SW480 (cell line): ENCODE measurements at regions not wholly inside any gene's neighbourhood (a gene's known extent, or its start where the extent isn't known, plus 50 kb on each side); places are given as distances from the start of the nearest gene placed in this dataset.

Experiments
- DNase-seq: peaks from one replicate; pipeline ENCODE4 v3.0.0-alpha.2; 2016; ENCODE audit warnings: low spot score

DNA sequence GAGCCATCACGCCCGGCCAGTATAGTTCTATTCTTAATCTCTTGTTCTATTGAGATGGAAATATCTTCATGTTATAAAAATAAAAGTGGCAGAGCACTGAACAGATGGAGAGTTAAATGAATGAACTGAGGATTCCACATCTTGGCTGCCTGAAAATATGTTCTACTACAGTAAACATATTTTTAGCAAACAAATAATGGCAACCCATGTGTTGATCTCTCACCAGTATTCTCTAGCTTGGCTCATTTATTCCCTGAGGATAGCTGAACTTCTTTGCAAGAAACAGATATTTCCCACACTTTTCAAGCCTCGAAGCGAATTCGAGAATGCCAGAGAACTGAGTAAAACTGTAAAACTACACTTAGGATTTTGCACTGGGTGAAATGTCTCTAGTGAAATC lies 58.9 kb downstream of the DIRAS3 start:
- DNase-seq = no peak

DNA sequence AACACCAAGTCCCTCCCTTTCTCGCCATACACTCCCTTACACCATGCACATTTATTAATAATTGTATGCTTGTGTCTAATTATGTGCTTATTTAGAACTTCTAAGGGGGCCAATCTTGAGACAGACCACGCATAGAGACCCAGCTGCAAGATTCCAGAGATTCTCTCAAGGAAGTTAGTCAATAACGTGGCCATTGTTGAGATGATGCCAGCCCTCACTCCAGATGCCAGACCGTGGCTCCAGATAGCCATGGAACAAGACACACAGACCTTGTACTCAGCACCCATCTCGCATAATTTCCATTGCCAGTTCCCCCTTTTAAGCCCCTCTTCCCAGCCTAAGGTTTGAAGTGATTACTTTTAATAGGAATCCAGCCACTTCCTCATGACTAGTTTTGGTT lies 62.4 kb downstream of the DIRAS3 start:
- no peak for DNase-seq

DNA sequence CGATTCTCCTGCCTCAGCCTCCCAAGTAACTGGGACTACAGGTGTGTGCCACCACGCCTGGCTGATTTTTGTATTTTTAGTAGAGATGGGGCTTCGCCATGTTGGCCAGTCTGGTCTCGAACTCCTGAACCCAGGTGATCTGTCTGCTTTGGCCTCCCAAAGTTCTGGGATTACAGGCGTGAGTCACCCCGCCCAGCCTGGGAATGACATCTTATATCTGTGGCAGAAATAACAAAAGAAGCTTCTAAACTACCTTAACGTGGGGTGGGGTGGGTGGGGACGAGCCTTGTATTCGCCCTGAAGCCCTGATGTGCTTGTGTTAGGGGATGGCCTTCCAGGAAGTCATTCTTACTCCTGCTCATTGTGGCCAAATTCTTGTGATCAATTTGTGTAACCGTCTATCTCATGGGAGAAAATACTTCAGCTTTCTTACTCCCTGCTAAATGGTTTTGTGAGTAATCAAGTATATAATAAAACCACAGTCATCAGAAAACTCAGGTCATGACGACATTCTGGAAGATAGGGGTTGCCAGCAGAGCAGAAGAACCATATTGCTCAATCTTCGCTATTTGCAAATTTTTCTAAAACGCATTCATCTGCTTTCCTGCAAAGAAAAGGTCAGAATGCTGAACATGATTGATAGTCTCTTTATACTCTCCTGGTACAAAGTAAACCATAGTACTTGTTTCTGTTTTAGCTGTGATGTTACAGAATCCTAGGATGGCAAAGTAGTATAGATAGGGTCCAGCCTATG lies 63.2 kb downstream of the DIRAS3 start:
- DNase-seq = no peak

DNA sequence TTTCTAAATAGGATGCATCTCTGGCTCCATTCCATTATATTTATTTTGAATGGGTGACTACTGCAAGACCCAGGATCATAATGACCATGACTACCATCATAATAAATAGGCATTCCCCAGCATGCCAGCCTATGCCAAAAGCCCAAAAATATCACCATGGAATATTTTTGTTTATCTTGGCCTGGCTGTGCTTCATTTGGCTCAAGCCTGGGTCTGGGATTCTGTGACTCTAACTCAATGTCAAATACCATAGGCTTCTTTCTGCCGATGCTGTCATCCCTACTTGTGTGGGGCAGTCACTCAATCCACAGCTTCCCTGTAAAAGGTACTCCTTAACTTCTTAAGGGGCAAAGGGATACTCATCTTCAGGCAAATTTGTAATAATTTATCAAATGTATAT lies 66.6 kb downstream of the DIRAS3 start:
- DNase-seq = no peak

DNA sequence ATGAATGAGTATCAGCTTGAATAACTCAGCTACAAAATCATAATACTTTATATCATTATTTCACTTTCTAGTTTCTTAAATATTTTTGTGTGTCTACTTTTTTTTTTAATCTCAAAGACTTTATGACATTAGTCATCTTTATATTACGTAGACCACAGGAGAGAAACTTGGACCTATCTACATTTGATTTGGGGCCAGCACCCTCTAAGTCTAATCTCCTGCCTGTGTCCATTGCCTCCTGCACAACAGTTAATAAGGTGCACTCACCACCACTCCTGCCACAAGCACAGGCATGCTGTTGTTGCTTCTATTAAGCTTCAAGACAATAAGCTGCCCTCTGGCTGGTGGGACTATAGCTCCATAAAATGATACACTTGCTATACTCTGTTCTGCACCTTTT lies 70.4 kb downstream of the DIRAS3 start:
- DNase-seq = no peak

DNA sequence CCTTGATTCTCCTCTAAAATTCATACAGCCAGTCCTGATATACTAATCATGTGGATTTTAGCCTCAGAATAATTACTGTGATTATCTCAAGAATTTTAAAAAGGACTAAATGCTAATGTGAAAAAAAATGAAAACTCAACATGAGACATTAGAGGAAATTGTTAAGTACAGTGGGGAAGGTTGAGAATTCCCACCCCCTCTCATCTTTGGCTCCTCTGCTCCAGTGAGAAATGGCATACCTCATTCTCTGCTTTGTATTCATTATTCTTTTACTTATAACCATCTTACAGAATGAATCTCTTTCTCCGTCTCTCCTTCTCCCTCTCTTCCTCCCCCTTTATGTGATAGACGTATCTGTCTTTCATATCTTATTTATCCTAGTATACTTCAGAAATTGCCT lies 70.9 kb downstream of the DIRAS3 start:
- DNase-seq = peak; percentile 6

DNA sequence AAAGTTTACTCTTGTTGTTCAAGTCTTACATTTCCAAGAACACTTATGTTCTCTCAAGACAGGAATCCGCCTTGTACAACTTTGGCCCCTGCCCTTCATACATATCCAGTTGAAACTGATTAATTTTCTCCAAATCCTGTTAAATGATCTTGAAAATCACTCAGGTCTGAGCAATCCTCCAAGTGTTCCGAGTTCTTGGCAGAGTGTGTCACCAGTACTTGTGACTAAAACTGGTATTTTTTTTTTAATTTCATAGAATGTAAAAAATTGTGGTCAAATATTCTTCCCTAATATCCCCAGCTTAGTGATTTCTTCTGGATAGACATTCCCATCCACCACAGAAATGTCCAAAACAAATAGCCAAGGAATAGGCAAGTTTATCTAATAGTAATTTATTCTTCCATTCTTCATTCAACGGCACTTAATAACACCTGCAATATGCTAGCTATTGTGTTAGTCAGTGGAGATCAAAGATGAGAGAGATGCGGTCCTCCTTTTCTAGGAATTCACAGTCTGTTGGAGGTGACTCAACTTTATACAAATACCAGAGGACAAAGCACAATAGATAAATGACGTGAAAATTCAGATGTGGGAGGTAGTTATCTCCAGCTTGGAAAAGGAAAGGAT lies 71.4 kb downstream of the DIRAS3 start:
- peak; percentile 96 for DNase-seq

DNA sequence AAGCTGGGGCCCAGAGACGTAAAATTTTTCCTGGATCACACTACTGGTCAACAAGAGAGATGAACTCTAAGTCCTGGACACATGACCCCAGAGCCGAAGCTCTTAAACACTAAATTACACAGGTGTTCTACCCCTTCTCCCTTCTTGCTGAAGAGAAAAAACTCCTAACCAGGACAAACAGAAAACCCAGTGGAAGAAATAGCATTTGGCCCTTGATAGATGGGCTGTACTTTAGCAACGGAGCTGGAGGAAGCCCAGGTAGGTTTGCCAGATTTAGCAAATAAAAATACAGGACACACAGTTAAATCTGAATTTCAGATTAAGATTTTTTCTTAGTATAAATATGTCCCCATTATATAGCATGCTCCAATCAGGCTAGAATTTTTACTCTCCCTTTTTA lies 72.7 kb downstream of the DIRAS3 start:
- peak; percentile 13 for DNase-seq

DNA sequence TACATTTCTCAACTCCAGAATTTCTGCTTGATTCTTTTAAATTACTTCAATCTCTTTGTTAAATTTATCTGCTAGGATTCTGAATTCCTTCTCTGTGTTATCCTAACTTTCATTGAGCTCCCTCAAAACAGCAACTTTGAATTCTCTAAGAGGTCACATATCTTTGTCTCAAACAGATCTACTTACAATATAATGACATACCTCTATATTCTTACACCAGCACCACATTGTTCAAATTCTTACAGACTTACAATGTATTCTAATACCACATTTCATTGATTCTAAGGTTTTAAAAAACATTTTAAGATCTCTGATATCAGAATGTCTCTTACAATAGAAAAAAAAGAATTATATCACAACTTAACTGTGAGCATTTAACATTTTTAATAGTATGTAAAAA lies 77.4 kb downstream of the DIRAS3 start:
- DNase-seq = no peak

DNA sequence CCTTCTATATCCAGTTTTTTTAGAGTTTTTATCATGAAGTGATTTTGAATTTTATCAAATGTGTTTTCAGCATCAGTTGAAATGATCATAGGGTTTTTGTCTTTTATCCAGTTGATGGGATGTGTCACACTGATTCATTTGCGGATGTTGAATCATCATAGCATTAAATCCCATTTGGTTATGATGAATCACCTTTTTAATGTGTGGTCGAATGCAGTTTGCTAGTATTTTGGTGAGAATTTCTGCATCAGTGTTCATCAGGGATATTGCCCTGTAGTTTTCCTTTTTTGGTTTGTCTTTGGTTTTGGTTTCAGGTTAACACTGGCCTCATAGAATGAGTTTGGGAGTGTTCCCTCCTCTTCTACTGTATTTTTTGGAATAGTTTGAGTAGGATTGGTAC lies 80.3 kb downstream of the DIRAS3 start:
- peak; percentile 82 for DNase-seq

DNA sequence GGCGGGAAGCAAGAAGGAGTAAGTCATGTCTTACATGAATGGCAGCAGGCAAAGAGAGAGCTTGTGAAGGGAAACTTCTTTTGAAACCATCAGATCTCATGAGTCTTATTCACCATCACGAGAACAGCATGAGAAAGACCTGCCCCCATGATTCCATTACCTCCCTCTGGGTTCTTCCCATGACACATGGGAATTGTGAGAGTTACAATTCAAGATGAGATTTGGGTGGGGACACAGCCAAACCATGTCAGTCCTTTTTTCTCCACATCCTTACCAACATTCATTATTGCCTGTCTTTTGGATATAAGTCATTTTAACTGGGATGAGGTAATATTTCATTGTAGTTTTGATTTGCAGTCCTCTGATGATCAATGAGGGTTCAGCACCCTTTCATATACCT lies 81.0 kb downstream of the DIRAS3 start:
- DNase-seq = no peak

DNA sequence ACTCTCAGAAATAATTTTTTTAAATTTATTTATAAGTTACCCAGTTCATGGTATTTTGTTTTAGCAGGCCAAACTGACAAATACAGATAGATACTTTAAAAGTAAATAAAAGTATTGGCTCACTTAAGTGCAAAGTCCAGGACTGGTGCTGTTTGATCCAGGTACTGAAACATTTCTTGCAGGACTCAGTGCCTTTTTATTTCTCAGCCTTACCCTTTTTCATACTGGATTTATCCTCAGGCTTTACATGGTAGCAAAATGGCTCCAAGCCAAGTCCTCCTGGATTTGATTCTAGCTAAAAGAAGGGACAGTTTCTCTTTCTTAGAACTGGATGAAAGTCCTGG lies 83.8 kb downstream of the DIRAS3 start:
- DNase-seq = no peak

DNA sequence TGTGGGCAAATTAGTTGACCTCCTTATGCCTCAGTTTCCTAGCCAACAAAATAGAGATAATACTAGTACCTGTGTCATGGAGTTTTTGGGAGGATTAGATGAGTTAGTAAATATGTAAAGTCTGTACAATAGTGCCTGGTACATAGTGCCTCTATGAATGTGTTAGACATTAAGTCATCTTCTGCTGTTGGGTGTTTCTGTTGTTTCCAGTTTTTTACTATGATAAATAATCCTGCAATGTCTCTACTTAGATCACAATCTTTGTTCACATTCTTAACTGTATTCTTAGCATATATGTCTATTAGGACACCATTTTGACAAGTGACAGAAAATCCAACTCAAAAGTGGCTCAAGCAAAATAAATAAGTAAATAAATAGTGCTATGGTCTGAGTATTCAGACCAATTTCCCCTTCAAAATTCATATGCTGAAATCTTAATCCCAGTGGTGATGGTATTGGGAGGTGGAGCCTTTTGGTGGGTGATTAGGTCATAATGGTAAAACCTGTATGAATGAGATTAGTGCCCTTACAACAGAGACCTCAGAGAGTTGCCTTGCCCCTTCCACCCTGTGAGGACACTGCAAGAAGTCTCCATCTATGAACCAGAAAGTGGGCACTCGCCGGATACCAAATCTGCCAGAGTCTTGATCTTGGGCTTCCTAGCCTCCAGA lies 84.3 kb downstream of the DIRAS3 start:
- DNase-seq = no peak

DNA sequence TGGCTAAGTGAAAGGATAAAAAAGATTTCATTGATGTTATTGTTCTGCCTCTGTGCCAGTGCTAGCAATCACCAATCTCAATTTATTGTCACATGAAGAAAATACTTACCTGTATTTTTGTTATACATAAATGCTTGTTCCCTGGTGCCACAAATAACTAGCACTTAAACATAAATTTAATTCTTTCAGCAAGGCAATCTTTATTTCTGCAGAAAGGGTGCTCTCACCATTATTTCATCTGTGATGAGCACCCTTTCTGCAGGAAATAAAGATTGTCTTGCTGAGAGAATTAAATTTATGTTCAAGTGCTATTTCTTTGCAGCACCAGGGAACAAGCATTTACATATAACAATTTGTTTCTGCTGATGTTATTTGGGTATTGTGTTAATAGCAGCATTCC lies 87.2 kb downstream of the DIRAS3 start:
- DNase-seq = no peak

DNA sequence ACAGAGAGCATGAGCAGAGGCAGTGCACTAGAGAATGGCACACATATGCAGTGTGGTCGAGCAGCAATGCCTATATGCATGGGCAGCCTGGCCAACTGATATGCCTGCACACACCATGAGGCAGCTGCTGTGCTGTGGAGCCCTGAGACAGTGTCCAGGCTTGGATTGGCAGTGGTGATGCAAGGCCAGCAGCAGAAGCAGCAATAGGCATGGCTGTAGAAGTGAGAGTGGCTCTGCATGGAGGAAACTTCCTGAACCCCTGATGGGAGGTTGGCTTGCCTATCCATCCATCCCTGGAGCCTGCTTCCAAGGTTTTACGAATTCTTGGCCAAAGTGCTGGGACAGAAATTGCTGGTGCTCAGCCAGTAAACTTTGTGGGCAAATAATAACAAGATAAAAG lies 89.7 kb downstream of the DIRAS3 start:
- no peak for DNase-seq

DNA sequence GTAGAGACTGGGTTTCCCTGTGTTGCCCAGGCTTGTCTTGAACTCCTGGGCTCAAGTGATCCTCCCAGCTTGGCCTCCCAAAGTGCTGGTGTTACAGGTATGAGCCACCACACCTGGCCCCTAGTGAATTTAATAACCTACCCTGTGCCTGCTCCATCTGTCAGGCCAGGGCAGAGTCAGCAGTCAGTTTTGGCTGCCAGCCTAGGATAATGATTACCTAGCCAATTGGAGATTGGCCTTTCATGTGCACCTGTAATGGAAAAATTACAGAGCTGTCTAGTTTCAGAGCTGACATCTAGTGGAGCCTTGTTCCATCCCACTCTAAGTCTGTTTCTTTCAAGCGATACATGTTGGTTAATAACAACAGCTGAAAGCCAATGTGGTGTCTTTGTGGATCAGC lies 92.0 kb downstream of the DIRAS3 start:
- no peak for DNase-seq

DNA sequence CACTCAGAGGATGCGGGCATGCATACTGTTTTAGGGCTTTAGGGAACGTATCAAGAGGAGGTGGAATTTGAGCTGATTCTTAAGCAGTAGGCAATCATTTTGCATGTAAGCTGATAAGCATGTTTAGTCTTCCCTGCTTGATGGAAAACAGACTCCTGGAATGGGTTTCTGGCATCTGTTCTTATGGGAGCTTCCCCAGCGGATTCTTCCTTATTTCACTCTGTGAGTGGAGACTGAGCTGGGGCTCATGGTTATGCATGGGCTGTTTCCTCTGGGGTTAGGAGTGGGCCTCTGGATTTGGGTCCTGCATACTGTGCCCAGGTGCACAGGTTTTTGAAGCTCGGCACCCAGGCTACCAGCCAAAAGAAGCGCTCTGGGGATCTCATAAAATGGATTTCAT lies 93.4 kb downstream of the DIRAS3 start:
- no peak for DNase-seq

DNA sequence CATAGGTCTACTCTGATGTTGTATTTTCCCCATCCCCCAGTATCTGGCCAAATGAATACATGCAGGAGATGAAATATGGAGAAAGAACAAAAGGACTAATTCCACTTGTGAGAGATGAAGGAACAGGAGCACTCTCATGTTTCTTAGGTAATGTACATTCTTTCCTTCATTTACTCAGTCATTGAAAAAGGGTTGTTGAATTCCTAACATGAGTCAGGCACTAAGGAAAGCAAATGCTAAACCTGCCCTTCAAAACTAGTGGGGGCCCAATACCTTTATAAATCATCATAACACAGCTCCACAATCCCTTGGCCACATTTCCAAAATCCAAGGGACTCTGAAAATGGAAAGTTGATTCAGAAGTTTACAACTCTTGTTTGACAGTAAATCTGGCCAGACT lies 94.3 kb downstream of the DIRAS3 start:
- DNase-seq = no peak

DNA sequence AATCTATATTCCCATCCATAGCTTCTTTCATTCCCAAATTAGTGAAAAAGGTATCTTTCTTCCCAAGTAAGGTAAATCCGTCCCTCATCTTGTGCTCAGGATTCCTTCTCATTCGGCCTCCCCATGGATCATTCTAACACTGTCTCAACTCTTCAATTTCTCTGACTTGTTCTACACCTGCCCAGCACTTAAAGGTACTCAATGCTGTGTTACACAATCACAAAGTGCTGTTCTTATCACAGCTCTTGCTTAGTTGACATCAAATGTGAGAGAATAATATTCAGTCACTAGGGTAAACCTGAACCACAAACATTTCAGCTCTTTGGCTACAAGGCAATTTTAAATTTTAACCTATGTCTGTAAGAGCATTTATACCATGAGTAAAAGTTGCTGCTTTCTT lies 94.8 kb downstream of the DIRAS3 start:
- no peak for DNase-seq

DNA sequence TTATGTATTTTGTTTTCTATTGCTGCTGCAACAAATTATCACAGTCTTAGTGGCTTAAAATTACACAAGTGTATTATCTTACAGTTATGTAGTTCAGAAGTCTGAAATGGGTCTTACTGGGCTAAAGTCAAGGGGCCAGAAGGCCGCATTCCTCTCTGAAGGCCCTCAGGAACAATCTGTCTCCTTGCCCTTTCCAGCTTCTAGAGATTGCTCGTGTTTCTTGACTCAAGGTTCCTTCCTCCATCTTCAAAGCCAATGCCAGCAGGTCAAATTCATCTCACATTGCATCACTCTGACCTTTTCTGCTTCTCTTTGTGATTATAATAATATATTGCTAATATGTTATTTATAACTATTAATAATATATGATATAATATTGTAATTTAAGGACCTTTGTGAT lies 97.1 kb downstream of the DIRAS3 start:
- DNase-seq = no peak

DNA sequence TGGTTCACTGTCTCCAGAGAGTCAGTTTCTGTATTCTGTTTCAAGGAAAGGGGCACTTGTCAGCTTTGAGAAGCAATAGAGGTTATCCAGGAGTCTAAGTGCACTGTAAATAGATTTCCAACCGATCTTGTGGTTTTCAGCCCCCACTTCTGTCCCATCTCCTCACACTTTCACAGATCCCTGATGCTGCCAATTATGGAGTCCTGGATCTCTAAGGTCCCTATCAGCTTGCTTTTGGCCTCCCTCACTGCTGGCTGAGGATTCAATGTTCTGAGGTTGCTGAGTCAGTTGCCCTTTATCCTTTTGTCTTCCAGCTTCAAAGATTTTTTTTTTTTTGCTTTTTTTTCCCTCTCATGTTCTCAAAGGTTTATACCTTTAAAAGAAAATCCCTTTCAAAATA lies 98.4 kb downstream of the DIRAS3 start:
- no peak for DNase-seq

DNA sequence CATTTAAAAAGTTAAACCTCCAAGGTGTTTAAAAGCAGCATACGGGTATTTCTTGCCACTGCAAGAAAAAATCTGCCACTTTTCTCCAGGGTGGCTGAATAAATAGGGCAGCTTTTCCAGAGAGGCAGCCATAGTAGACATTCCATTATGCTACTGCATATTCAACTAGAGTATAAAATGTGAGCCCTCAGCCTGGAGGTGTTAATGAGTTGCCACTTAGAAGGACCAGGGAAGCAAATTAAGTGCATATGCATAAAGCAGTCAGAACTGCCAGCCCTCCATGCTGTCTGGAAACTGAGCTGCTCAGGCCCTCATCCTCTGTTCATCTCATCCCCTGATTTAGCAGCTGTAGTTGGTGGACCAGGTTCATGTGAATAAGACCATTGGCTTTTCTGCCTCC lies 99.4 kb downstream of the DIRAS3 start:
- no peak for DNase-seq

DNA sequence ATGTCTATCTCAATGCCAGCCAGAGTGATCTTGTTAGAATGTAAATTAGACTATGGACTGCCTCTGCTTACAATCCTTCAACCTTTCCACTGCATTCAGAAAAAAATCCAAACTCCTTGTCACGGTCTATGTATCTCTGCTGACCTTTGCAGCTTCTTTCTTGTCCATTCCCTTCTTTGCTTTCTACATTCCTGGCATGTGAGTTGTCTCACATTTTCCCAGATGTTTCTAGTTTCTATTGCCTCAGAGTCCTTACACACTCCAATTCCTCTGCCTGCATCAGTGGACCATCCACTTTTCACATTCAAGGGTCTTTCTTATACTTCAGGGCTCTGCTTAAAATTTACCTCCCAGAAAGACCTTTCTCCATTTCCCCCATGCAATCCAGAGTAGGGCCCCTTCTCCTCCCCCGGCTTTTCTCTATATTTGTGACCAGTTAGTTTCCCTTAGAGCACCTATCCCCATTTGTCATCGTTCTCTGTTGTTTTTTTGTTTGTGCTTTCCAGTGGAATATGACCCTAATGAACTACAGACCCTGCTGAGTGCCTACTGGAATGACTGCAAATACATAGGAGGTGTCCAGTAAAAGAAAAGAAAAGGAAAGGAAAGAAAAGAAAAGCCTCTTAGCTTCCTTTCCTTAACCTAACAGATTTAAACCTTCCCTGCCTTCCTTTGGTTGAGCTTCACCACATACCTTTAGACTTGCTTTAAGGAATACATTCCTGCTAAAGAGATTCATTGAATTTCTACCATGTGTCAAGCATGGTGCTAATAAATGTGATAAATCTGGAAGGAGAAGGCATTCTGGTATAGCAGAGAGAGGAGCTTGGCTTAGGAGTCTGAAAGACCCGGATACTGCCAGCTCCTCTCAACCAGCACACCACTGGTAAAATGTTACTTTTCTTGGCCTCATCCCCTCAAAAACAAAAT lies 102.0 kb downstream of the DIRAS3 start:
- DNase-seq = no peak
